GM21447 (cell line): ENCODE measurements at regions not wholly inside any gene's neighbourhood (a gene's known extent, or its start where the extent isn't known, plus 50 kb on each side); places are given as distances from the start of the nearest gene placed in this dataset.

Source experiments
- ATAC-seq: cut with Tn5 transposase; IDR thresholded peaks from one replicate; pipeline ENCODE4 v1.9.1; 2021; ENCODE audit not compliant: unreplicated experiment

- no peak for ATAC-seq
Measured at GRCh38 chr5:67434466-67434865, 237.9 kb upstream of the CD180 start.

DNA sequence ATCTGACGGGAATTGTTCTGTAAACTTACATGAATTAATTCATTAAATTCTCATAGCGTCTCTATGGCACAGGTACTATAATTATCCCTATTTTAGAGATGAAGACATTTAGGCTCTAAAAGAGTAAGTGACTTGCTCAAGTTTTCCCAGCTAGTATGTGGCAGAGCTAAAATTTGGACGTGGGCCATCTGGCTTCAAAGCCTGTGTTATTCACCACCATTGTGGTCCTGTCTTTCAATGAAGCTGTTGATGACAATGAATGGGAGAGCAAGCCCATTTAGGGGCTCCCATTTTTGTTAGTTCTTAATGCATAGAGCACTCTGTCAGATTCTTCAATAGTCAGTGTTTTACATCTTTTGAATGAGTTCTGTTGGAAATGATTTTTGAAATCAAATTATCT lies 236.0 kb upstream of the CD180 start:
- no peak for ATAC-seq

DNA sequence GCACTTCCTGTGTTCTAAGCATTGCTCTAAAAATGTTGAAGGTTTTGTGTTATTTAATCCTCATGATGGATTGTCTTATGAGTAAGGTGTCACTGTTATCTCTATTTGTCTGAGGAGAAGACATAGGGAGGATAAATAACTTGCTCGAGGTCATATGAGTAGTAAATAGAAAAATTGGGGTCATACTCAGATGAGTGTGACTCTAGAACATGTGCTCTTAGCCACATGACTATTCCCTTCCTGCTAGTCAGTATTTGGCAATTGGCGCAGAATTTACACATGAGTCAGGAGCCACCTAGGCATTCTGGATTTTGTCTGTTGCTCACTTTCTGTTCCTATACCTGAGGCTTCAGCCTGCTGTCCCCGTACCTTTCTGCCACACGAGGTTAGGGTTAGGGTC lies 234.6 kb upstream of the CD180 start:
- ATAC-seq, result no peak

GRCh38 chr5:67427850-67428298 lies 231.3 kb upstream of the CD180 start:
- ATAC-seq, result no peak

GRCh38 chr5:67426961-67427849 lies 230.6 kb upstream of the CD180 start:
- ATAC-seq, result no peak

GRCh38 chr5:67425514-67425913 lies 228.9 kb upstream of the CD180 start:
- ATAC-seq, result no peak

DNA sequence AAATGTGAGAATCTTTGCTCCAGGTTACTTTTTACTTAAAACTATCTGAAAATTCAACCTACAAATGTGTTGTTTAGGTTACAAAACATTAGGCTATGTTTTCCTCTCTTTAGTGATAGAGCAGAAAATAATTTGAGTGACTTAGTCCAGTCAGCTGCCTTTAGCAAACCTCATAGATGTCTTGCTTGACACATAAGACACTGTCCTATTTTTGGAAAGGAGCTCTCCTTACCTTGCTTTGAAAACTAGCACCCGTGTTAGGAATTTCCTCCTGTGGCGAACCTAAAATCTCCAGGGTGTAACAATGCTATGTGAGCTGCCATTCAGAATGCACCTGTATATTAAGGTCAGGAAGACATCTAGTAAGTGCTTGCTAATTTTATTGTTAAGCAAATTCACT lies 221.2 kb upstream of the CD180 start:
- no peak for ATAC-seq

DNA sequence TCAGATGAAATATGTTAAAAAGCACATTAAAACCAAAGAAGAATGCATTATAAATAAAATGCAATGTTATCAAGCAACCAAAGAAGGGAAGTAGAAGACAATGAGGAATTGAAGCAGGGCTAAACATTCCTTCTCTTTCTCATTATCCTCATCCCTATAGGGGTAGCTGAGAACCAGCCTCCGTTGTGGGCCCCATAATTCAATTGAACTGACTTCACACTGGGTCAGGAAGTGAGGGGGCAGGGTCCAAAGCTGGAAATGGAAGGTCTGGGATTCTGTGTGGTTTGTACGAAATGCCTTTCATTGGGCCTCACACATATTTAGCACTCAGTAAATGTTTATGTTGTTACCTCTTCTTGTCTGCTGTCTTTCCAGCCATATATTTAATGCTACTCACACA lies 220.4 kb upstream of the CD180 start:
- no peak for ATAC-seq

DNA sequence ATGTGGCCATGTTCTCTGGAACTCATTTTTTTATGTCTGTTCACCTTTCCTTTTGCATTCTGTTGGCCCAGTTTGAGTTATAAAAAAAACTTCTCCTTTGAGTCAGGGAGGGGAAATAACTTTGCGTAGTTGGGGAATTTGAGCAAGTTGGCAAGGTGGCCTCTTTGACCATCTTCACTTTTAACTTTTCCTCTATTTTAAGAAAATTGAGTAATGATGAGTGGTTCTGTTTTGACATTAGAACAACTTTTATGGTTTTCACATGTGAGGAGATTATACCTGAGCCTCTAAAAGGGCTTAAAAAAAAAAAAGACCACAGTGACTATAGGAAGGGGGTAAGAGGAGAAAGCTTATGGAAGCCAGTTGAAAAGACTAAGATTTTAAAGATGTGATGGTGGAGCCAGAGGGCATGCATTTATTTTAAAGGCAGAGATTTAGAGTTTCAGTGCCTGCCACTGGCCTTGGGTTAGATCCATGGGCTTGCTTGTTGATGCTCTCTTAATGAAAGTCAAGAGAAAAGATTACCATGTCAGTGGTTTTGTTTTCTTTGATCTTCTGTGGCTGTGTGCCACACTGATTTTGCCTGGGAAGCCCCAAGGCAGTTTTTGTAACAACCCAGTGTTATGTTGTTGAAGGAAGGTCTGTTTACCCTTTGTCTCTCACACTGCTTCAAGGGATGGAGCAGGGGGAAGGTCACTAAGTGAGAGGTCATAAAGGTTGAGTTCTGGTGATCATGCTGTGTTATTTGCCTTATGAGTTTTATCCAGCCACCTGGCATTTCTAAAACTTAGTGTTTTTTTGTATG lies 219.7 kb upstream of the CD180 start:
- no peak for ATAC-seq

DNA sequence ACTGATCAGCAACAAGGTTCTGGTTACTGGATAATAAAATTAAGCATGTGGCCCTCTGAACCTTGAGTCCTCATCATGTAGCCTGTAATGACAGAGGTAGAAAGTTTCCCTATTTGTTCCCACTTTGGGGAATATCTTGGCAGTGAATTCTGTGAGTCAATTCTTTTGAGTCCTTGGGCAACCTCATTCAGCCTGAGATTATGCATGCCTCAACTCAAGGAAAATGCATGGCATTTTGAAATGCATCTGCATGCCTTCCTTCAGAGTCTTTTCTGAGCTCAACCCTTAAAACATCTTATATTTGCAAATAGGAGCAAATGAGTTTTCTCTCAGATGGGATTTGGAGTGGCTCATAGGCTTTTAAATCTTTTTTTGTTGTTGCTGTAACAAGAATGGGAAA lies 218.1 kb upstream of the CD180 start:
- no peak for ATAC-seq

- no peak for ATAC-seq
Measured at GRCh38 chr5:67413721-67414120, 217.1 kb upstream of the CD180 start.

- ATAC-seq, result no peak
Measured at GRCh38 chr5:67409126-67409777, 212.7 kb upstream of the CD180 start.

- no peak for ATAC-seq
Measured at GRCh38 chr5:67407979-67408378, 211.4 kb upstream of the CD180 start.

- no peak for ATAC-seq
Measured at GRCh38 chr5:67405755-67406154, 209.2 kb upstream of the CD180 start.

GRCh38 chr5:67405101-67405364 lies 208.4 kb upstream of the CD180 start:
- ATAC-seq, result no peak

DNA sequence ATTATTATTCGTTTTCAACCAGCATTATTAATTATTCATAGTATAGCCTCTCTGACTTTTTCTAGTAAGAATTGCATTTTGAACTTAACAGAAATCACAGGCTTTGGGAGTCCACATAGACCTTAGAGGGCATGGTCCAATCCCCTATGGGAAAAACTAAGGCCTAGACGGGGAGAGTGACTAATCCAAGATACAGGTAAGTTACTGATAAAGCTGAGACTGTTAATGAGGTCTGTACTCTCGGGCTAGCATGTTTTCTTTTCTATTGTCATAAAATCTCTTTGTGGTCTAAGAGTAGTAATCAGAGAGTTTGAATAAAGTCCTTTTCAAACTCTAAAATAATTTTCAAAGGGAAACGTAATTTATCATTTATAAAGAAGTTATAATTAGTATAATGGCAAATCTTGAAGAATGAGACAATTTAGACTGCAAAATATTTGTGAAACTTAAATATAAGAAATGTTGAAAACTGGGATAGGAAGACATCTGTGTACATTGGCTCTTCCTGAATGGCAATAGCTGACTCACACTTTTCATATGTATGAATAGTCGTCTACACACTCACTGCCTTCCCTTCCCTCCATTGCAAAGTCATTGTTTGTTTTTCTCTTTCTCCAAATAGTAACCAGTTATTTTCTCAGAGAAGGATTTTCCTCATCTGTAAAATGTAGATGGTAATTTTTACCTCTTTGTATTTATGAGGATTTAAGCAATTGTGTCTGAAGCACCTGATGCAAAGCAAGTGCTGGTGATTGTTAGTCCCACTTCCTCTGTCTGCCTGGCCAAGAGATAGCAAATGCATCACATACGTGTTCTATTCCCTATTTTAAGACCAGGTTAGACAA lies 207.9 kb upstream of the CD180 start:
- ATAC-seq, result no peak

DNA sequence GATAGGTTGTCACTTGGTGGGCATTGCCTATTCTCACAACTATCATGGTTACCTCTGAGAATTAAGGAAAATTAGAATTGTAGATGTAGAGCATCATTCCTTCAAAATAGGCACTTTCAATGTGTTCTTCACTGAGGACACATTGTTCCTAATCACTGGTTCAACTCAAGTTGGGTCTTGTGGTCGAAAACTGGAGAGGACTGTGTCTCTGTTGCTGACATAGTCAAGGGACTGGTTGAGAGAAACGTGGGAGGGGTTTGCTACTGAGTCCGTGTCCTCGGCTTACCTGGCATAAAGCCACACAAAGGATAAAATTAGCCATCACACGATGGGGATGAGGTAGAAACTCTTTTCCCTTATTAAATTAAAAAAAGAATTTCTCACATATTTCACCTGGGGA lies 205.9 kb upstream of the CD180 start:
- no peak for ATAC-seq

- no peak for ATAC-seq
Measured at GRCh38 chr5:67401172-67401571, 204.6 kb upstream of the CD180 start.

GRCh38 chr5:67400752-67401151 lies 204.2 kb upstream of the CD180 start:
- ATAC-seq, result no peak

- ATAC-seq, result no peak
Measured at GRCh38 chr5:67395790-67396418, 199.3 kb upstream of the CD180 start.

GRCh38 chr5:67393211-67393610 lies 196.6 kb upstream of the CD180 start:
- no peak for ATAC-seq
